ENCODE measurements at regions not wholly inside any gene's neighbourhood (a gene's known extent, or its start where the extent isn't known, plus 50 kb on each side); places are given as distances from the start of the nearest gene placed in this dataset.

GRCh38 chr13:73676550-73677047 is 457.6 kb downstream of the KLF12 start:
- intact Hi-C loops (cut with DNase I, micrococcal nuclease) = no loop called here
- H3K36me3 Mint-ChIP-seq (ENCODE audit: low read depth) = peaks cover 4% of the 10 kb centered on the region
- H3K4me3 Mint-ChIP-seq = no peak overlapping the region
- TF ChIP-seq CTCF (IDR thresholded peaks at IDR 0.05) = no peak
- ATAC-seq (ENCODE audit: poor library complexity) (no peak), DNase-seq (no peak)
- Histone ChIP-seq H3K27me3 (ENCODE audit: control insufficient read depth in 1 of 2, insufficient read depth in 2 of 2, low read length in 2 of 2) (no peaks in the 10 kb centered on the region), H3K27ac (ENCODE audit: low read depth in 1 of 2, low read length in 2 of 2) (no peak overlapping the region), H3K4me3 (ENCODE audit: low read length) (no peak overlapping the region), H3K36me3 (ENCODE audit: insufficient read depth, low read length) (no peaks in the 10 kb centered on the region), H3K9me3 (ENCODE audit: control insufficient read depth in 1 of 2, insufficient read depth in 1 of 2, low read length in 2 of 2) (no peaks in the 10 kb centered on the region), H3K4me1 (ENCODE audit: insufficient read depth, low read length) (no peaks in the 10 kb centered on the region)
- POLR2A ChIA-PET = no interaction called here
- no peak overlapping the region for H3K27ac Mint-ChIP-seq
- CTCF ChIA-PET = interaction anchor here (0.6 to 0.8 kb wide), 2 partner anchors 51 to 573 kb away, joined by 3 read pairs; no protein-coding TSS in a partner anchor
- H3K27me3 Mint-ChIP-seq = no peaks in the 10 kb centered on the region
- no peaks in the 10 kb centered on the region for H3K4me1 Mint-ChIP-seq (ENCODE audit: low read depth)
- H3K9me3 Mint-ChIP-seq = no peaks in the 10 kb centered on the region

DNA sequence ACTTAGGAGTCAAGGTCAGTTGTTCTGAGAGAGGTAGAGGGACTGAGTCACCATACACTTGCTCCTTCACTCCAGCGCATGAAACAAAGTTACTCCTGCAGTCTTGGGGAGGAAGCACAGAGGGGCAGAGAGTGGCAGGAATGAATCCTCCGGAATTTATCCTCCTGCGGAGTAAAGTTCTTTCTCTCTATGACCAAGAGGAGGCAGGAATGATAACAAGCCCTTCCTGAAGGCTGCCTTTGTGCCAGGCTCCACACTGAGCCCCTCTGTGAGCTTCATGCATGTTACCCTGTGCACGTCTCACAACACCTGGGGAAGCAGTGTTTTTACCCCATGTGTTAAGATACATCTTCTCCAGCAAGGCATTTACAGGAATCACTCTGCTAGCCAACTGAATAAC is 458.4 kb downstream of the KLF12 start:
- Histone ChIP-seq H3K27me3 (ENCODE audit: control insufficient read depth in 1 of 2, insufficient read depth in 2 of 2, low read length in 2 of 2) (no peaks in the 10 kb centered on the region), H3K27ac (ENCODE audit: low read depth in 1 of 2, low read length in 2 of 2) (no peak overlapping the region), H3K9me3 (ENCODE audit: control insufficient read depth in 1 of 2, insufficient read depth in 1 of 2, low read length in 2 of 2) (no peaks in the 10 kb centered on the region), H3K4me1 (ENCODE audit: insufficient read depth, low read length) (no peaks in the 10 kb centered on the region), H3K36me3 (ENCODE audit: insufficient read depth, low read length) (no peaks in the 10 kb centered on the region), H3K4me3 (ENCODE audit: low read length) (no peak overlapping the region)
- H3K4me3 Mint-ChIP-seq = no peak overlapping the region
- H3K27ac Mint-ChIP-seq = no peak overlapping the region
- POLR2A ChIA-PET = no interaction called here
- H3K36me3 Mint-ChIP-seq (ENCODE audit: low read depth) = no peaks in the 10 kb centered on the region
- TF ChIP-seq CTCF (IDR thresholded peaks at IDR 0.05) = no peak
- ATAC-seq (ENCODE audit: poor library complexity) (no peak), DNase-seq (no peak)
- intact Hi-C loops (cut with DNase I, micrococcal nuclease) = no loop called here
- H3K9me3 Mint-ChIP-seq = no peaks in the 10 kb centered on the region
- CTCF ChIA-PET = no interaction called here
- H3K27me3 Mint-ChIP-seq = no peaks in the 10 kb centered on the region
- no peaks in the 10 kb centered on the region for H3K4me1 Mint-ChIP-seq (ENCODE audit: low read depth)

DNA sequence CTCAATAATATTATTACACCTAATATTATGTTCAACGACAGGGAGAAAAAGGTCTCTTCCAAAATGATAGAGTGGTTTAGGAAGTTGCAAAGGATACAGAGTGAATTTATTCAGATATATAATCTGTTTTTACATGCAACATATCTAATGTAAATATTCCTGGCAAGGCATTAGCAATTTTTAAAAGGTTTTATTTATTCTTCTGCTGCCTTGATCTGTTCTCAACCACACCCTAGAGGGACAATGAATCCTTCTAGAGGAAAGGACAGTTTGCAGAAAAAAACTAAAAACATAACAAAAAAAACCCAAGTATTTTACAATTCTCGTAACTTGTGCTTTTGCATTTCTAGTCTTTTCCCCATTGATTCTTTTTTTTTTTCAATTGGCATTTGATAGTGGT is 459.6 kb downstream of the KLF12 start:
- Mint-ChIP-seq H3K4me1 (ENCODE audit: low read depth) (no peaks in the 10 kb centered on the region), H3K27me3 (no peaks in the 10 kb centered on the region), H3K9me3 (no peaks in the 10 kb centered on the region), H3K27ac (no peak overlapping the region), H3K36me3 (ENCODE audit: low read depth) (no peaks in the 10 kb centered on the region), H3K4me3 (no peak overlapping the region)
- ATAC-seq (ENCODE audit: poor library complexity) = no peak
- no peak for DNase-seq
- intact Hi-C loops (cut with DNase I, micrococcal nuclease) = no loop called here
- no peak overlapping the region for H3K27ac ChIP-seq (ENCODE audit: low read depth in 1 of 2, low read length in 2 of 2)
- H3K4me3 ChIP-seq (ENCODE audit: low read length) = no peak overlapping the region
- no peaks in the 10 kb centered on the region for H3K4me1 ChIP-seq (ENCODE audit: insufficient read depth, low read length)
- no peaks in the 10 kb centered on the region for H3K9me3 ChIP-seq (ENCODE audit: control insufficient read depth in 1 of 2, insufficient read depth in 1 of 2, low read length in 2 of 2)
- TF ChIP-seq CTCF (IDR thresholded peaks at IDR 0.05) = no peak
- H3K36me3 ChIP-seq (ENCODE audit: insufficient read depth, low read length) = no peaks in the 10 kb centered on the region
- CTCF ChIA-PET = no interaction called here
- POLR2A ChIA-PET = no interaction called here
- H3K27me3 ChIP-seq (ENCODE audit: control insufficient read depth in 1 of 2, insufficient read depth in 2 of 2, low read length in 2 of 2) = no peaks in the 10 kb centered on the region
